ENCODE measurements at regions not wholly inside any gene's neighbourhood (a gene's known extent, or its start where the extent isn't known, plus 50 kb on each side); places are given as distances from the start of the nearest gene placed in this dataset.

DNA sequence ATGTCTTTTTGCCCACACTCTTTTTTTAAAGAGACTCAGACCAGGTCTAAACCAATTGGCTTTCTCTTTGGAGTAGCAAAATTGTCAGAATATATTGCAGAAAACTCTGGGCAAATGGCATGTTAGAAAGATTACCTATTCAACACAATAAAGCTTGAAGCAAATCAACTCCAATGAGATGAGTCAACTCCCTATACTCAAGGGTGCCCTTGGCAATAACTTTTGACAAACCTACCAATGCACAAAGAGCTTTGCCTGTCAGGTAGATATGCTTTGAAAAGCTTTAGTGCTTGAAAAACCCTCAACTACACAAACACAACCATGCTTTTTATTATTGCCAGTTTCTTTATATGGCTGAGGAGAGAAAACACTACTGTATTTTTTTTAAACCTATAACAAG is 137.7 kb upstream of the GRM7 start:
- TF ChIP-seq, protein P1, sequence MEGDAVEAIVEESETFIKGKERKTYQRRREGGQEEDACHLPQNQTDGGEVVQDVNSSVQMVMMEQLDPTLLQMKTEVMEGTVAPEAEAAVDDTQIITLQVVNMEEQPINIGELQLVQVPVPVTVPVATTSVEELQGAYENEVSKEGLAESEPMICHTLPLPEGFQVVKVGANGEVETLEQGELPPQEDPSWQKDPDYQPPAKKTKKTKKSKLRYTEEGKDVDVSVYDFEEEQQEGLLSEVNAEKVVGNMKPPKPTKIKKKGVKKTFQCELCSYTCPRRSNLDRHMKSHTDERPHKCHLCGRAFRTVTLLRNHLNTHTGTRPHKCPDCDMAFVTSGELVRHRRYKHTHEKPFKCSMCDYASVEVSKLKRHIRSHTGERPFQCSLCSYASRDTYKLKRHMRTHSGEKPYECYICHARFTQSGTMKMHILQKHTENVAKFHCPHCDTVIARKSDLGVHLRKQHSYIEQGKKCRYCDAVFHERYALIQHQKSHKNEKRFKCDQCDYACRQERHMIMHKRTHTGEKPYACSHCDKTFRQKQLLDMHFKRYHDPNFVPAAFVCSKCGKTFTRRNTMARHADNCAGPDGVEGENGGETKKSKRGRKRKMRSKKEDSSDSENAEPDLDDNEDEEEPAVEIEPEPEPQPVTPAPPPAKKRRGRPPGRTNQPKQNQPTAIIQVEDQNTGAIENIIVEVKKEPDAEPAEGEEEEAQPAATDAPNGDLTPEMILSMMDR (IDR thresholded peaks at IDR 0.05): no peak
- TF ChIP-seq EP300 (IDR thresholded peaks at IDR 0.05) (no peak), POLR2A (IDR thresholded peaks at IDR 0.05) (no peak), POLR2AphosphoS5 (IDR thresholded peaks at IDR 0.05) (no peak)

All from stomach (tissue), 4 donors.